GM12801 (cell line): ENCODE measurements at regions not wholly inside any gene's neighbourhood (a gene's known extent, or its start where the extent isn't known, plus 50 kb on each side); places are given as distances from the start of the nearest gene placed in this dataset.

Experiments used
- CTCF ChIP-seq: IDR thresholded peaks from one replicate; pipeline ENCODE4 v1.5.1; 2011; ENCODE audit warnings: control low read depth; ENCODE audit not compliant: insufficient read length; ENCODE audit errors: extremely low read depth

- TF ChIP-seq CTCF = no peak
Measured at GRCh38 chr11:95647355-95647754, 142.2 kb downstream of the FAM76B start.

GRCh38 chr11:95641495-95641894, 148.1 kb downstream of the FAM76B start:
- no peak for TF ChIP-seq CTCF

GRCh38 chr11:95638501-95638900, 151.1 kb downstream of the FAM76B start:
- no peak for TF ChIP-seq CTCF

- TF ChIP-seq CTCF = no peak
Measured at GRCh38 chr11:95625164-95625900, 164.2 kb downstream of the FAM76B start.

- no peak for TF ChIP-seq CTCF
Measured at GRCh38 chr11:95616256-95616804, 173.3 kb downstream of the FAM76B start.

GRCh38 chr11:95611827-95612226, 177.8 kb downstream of the FAM76B start:
- no peak for TF ChIP-seq CTCF

- no peak for TF ChIP-seq CTCF
Measured at GRCh38 chr11:95608093-95608492, 181.5 kb downstream of the FAM76B start.
